RWPE2 (cell line): ENCODE measurements at regions not wholly inside any gene's neighbourhood (a gene's known extent, or its start where the extent isn't known, plus 50 kb on each side); places are given as distances from the start of the nearest gene placed in this dataset.

Source experiments
- ATAC-seq: fragments of 200-7000 bp; cut with Tn5 transposase; 3 replicates; pipeline ENCODE4 v1.9.1; 2021; ENCODE audit warnings: low read depth
- DNase-seq: peaks from one replicate; pipeline ENCODE4 v3.0.0-alpha.2; 2020; ENCODE audit warnings: low spot score
- H3K27ac ChIP-seq: fragments of 450-650 bp; 2 replicates; pipeline ENCODE4 v1.5.1; 2017; ENCODE audit warnings: mild to moderate bottlenecking; ENCODE audit not compliant: poor library complexity, severe bottlenecking
- H3K27me3 ChIP-seq: fragments of 250-450 bp; sonication (Bioruptor Pico); 2 replicates; pipeline ENCODE4 v1.5.1; 2021; ENCODE audit warnings: mild to moderate bottlenecking, moderate library complexity; ENCODE audit not compliant: insufficient read depth, poor library complexity, severe bottlenecking
- H3K36me3 ChIP-seq: fragments of 250-450 bp; sonication (Bioruptor Pico); 2 replicates; pipeline ENCODE4 v1.5.1; 2020; ENCODE audit warnings: low read depth, mild to moderate bottlenecking, moderate library complexity
- H3K4me1 ChIP-seq: fragments of 250-450 bp; sonication (Bioruptor Pico); 2 replicates; pipeline ENCODE4 v1.5.1; 2021; ENCODE audit warnings: mild to moderate bottlenecking, moderate library complexity; ENCODE audit not compliant: insufficient read depth, poor library complexity, severe bottlenecking
- H3K4me3 ChIP-seq: fragments of 250-450 bp; sonication (Bioruptor Pico); 2 replicates; pipeline ENCODE4 v1.5.1; 2021; ENCODE audit warnings: mild to moderate bottlenecking, moderate library complexity; ENCODE audit not compliant: severe bottlenecking
- H3K9me3 ChIP-seq: fragments of 250-450 bp; sonication (Bioruptor Pico); 2 replicates; pipeline ENCODE4 v1.5.1; 2021; ENCODE audit warnings: mild to moderate bottlenecking, moderate library complexity; ENCODE audit not compliant: severe bottlenecking
- TF ChIP-seq, protein P1 (sequence below): fragments of 450-650 bp; IDR thresholded peaks from one replicate; pipeline ENCODE4 v1.5.1; 2017; ENCODE audit warnings: mild to moderate bottlenecking, moderate library complexity; ENCODE audit not compliant: poor library complexity, severe bottlenecking

DNA sequence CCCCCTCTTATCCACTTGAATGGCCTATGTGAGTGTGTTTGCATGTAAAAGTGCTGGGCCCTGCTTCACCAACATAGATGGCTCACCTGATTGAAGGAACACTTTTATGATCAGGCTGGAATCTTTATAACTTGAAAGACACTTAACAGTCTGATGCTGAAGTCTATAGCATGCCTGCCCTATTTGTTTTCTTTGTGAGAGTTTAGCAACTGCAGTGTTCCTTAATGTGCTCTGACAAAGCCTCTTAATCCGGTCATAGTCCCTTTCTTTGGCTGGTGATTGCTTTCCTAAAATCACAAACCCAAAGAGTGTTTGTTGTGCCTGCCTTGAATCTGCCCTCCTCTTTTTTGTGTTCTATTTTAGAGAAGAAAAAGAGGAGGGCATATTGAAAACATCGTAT, 1382.8 kb upstream of the CELF4 start:
- TF ChIP-seq, protein P1, sequence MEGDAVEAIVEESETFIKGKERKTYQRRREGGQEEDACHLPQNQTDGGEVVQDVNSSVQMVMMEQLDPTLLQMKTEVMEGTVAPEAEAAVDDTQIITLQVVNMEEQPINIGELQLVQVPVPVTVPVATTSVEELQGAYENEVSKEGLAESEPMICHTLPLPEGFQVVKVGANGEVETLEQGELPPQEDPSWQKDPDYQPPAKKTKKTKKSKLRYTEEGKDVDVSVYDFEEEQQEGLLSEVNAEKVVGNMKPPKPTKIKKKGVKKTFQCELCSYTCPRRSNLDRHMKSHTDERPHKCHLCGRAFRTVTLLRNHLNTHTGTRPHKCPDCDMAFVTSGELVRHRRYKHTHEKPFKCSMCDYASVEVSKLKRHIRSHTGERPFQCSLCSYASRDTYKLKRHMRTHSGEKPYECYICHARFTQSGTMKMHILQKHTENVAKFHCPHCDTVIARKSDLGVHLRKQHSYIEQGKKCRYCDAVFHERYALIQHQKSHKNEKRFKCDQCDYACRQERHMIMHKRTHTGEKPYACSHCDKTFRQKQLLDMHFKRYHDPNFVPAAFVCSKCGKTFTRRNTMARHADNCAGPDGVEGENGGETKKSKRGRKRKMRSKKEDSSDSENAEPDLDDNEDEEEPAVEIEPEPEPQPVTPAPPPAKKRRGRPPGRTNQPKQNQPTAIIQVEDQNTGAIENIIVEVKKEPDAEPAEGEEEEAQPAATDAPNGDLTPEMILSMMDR = no peak
- DNase-seq (no peak), ATAC-seq (no peak)
- Histone ChIP-seq H3K9me3 (no peaks in the 10 kb centered on the region), H3K36me3 (no peaks in the 10 kb centered on the region), H3K27ac (no peak overlapping the region), H3K4me1 (no peaks in the 10 kb centered on the region), H3K27me3 (no peaks in the 10 kb centered on the region), H3K4me3 (no peak overlapping the region)

DNA sequence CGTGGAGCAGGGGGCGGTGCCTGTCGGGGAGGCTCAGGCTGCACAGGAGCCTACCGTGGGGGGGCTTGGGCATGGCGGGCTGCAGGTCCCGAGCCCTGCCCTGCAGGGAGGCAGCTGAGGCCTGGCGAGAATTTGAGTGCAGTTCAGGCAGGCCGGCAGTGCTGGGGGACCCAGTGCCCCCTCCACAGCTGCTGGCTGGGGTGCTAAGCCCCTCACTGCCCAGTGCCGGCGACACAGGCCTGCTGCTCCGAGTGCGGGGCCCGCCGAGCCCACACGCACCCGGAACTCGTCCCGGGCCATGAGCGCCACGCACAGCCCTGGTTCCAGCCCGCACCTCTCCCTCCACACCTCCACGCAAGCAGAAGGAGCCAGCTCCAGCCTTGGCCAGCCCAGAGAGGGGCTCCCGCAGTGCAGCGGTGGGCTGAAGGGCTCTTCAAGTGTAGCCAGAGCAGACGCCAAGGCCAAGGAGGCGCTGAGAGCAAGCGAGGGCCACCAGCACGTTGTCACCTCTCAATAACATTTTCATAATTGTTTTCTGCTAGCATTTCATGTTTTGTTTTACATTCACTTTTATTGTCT, 1378.9 kb upstream of the CELF4 start:
- Histone ChIP-seq H3K27me3 (no peaks in the 10 kb centered on the region), H3K4me1 (peaks cover 3% of the 10 kb centered on the region), H3K27ac (no peak overlapping the region), H3K36me3 (no peaks in the 10 kb centered on the region), H3K4me3 (no peak overlapping the region), H3K9me3 (no peaks in the 10 kb centered on the region)
- TF ChIP-seq, protein P1 = no peak
- ATAC-seq = no peak
- DNase-seq = no peak

DNA sequence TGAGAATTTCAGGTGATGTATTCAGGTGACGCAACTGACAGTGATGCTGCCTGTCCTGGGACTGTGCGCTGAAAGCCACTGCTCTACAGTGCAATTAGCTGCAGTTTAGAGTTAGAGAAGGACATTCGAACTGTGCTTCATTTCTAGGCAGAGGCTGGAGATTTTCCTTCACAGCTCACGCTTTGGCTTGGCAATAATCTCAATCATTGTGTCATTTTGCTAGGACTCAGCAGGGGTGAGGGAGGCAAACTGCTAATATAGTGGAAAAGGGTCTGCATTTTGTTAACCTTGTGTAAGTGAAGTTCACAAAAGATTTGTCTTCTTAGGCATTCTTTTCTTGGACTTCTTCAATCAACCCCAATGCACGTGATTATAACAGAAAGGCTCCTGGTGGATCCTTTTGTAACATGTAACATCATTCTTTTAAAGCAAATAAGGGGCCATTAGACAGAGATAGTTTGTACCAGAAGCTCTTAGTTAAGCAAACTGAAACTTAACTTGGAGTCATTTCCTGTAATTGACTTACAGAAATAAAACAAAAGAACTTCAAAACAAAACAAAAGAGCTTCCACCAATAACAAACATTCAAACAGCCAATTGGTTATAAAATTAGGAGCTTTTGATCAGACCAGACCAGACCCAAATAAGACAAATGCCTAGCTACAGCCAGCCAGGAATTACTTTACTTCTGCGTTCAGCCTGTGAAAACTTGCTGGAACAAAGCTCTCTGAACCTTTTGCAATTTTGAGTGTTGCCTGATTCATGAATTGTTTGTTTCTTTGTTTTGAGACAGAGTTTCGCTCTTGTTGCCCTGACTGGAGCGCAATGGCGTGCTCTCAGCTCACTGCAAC, 1376.3 kb upstream of the CELF4 start:
- TF ChIP-seq, protein P1 = no peak
- ATAC-seq (no peak), DNase-seq (no peak)
- Histone ChIP-seq H3K27ac (no peak overlapping the region), H3K4me1 (peaks cover 3% of the 10 kb centered on the region), H3K36me3 (no peaks in the 10 kb centered on the region), H3K4me3 (no peak overlapping the region), H3K9me3 (no peaks in the 10 kb centered on the region), H3K27me3 (no peaks in the 10 kb centered on the region)

DNA sequence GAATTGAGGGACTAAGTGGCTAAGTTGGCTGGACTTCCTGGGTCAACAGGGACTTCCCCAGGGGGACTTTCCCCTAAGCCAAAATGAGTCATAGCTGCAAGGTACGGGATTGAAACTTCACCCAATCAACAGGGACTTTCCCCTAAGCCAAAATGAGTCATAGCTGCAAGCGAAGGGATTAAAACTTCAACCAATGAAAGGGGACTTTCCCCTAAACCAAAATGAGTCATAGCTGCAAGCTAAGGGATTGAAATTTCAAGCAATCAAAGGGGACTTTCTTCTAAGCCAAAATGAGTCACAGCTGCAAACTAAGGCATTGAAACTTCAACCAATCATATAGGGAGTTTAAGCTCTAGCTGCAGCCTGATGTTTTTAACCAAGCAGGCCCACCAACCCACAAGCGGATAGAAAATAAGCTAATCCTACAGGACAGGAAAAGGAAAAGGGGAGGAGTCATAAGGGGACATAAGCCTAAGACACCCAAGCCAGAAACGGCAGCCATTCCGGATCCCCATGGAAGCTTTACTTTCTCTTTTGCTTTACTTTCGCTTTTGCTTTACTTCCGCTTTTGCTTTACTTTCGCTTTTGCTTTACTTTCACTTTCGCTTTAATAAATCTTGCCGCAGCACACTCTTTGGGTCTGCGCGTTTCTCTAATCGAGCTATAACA, 1375.4 kb upstream of the CELF4 start:
- peaks cover 3% of the 10 kb centered on the region for H3K4me1 ChIP-seq
- DNase-seq (no peak), ATAC-seq (peak; percentile 62)
- H3K36me3 ChIP-seq = no peaks in the 10 kb centered on the region
- no peaks in the 10 kb centered on the region for H3K27me3 ChIP-seq
- no peaks in the 10 kb centered on the region for H3K9me3 ChIP-seq
- TF ChIP-seq, protein P1 = no peak
- H3K27ac ChIP-seq = no peak overlapping the region
- no peak overlapping the region for H3K4me3 ChIP-seq
